ENCODE measurements at regions not wholly inside any gene's neighbourhood (a gene's known extent, or its start where the extent isn't known, plus 50 kb on each side); places are given as distances from the start of the nearest gene placed in this dataset.

- H3K27me3 Mint-ChIP-seq = no peaks in the 10 kb centered on the region
- H3K9me3 Mint-ChIP-seq = peaks cover 0 to 7% (median 5%) of the 10 kb centered on the region in 3 donors
These were observed 318.4 kb downstream of the IRX2 start for GRCh38 chr5:2433086-2433485.

DNA sequence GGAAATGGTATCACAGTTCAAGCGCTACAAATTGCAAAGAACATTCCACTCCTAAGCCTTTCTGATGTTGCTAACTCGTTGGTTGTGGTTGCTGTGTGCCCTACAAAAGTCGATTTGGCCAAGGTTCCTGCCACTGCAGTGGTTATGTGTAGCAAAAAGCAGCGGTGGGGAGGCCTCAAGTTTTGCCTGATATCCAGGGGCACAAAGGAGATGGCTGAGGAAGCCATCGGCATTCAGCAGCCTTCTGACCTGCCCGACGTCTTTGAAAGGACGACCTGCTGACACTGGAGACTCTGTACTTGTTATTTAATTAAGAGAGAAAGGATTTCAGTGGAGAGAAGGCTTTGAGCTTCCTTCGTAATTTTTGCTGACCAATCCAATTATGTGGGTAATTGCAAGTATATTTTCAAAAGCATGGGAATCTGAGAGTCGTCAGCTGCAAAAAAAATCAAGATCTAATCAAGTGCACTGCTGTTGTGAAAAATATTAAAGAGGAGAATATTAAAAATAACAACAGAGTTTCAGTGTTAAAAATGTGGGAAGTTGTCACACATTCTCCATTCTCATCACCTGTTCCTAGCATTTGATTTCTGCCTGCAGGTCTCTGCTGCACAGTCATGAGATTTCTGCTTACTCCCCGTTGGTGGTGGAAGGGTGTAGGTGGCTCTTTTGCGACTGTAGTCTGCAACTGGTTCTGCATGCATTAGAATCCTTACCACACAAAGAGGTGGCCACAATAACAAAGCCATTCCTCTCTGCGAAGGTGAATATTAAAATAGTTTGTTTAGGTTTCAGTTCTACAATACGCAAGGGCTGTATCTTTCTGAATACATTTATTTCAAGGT is 319.2 kb downstream of the IRX2 start:
- Mint-ChIP-seq H3K4me3 (no peak overlapping the region), H3K27me3 (no peaks in the 10 kb centered on the region), H3K9me3 (peaks cover 0 to 7% (median 5%) of the 10 kb centered on the region in 3 donors), H3K4me1 (no peaks in the 10 kb centered on the region), H3K27ac (no peak overlapping the region), H3K36me3 (no peaks in the 10 kb centered on the region)

More at GRCh38 chr5:2433086-2433485, 318.4 kb downstream of the IRX2 start:
- no peaks in the 10 kb centered on the region for H3K36me3 Mint-ChIP-seq
- no peak overlapping the region for H3K4me3 Mint-ChIP-seq
- no peaks in the 10 kb centered on the region for H3K4me1 Mint-ChIP-seq
- no peak overlapping the region for H3K27ac Mint-ChIP-seq

GRCh38 chr5:2430606-2431005 is 320.9 kb downstream of the IRX2 start:
- Mint-ChIP-seq H3K4me3 (no peak overlapping the region), H3K4me1 (no peaks in the 10 kb centered on the region), H3K9me3 (peaks cover 5 to 7% (median 5%) of the 10 kb centered on the region in 3 donors), H3K27me3 (no peaks in the 10 kb centered on the region), H3K27ac (no peak overlapping the region), H3K36me3 (no peaks in the 10 kb centered on the region)

- Mint-ChIP-seq H3K36me3 (no peaks in the 10 kb centered on the region), H3K27ac (peak overlapping the region in 1 of 3 donors; percentile 19), H3K4me3 (no peak overlapping the region), H3K9me3 (peaks cover 6 to 11% (median 10%) of the 10 kb centered on the region in 3 donors), H3K27me3 (no peaks in the 10 kb centered on the region), H3K4me1 (no peaks in the 10 kb centered on the region)
These were observed 323.5 kb downstream of the IRX2 start for GRCh38 chr5:2427983-2428382.

GRCh38 chr5:2423634-2424033 is 327.8 kb downstream of the IRX2 start:
- Mint-ChIP-seq H3K36me3 (no peaks in the 10 kb centered on the region), H3K27ac (no peak overlapping the region), H3K4me1 (no peaks in the 10 kb centered on the region), H3K27me3 (no peaks in the 10 kb centered on the region), H3K4me3 (no peak overlapping the region), H3K9me3 (peaks cover 8 to 22% (median 10%) of the 10 kb centered on the region in 3 donors)

GRCh38 chr5:2417301-2417700 is 334.2 kb downstream of the IRX2 start:
- peaks cover 2 to 13% (median 8%) of the 10 kb centered on the region in 3 donors for H3K9me3 Mint-ChIP-seq
- H3K36me3 Mint-ChIP-seq = no peaks in the 10 kb centered on the region
- no peak overlapping the region for H3K27ac Mint-ChIP-seq
- H3K27me3 Mint-ChIP-seq = no peaks in the 10 kb centered on the region
- H3K4me3 Mint-ChIP-seq = no peak overlapping the region
- H3K4me1 Mint-ChIP-seq = no peaks in the 10 kb centered on the region

DNA sequence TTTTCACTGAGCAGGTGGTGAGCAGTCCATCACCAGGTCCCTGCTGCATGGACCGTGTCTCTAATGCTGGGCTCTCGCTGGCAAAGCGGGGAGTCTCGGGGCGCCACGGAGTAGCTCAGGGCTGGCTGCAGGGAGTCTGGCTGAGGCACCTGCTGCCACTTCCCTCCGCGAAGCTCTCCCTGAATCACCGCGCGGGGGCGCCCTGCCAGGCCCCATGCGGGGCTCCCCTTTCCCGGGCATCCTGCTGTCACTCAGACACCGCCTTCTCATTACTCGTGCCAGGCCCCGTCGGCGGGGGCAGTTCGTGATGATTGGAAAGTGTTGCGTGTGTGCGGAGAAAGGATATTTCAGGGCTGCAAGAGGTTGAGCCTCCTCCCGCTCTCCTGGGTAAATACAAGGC is 335.8 kb downstream of the IRX2 start:
- Mint-ChIP-seq H3K4me3 (no peak overlapping the region), H3K27ac (no peak overlapping the region), H3K36me3 (no peaks in the 10 kb centered on the region), H3K27me3 (no peaks in the 10 kb centered on the region), H3K9me3 (peaks cover 0 to 8% (median 8%) of the 10 kb centered on the region in 3 donors), H3K4me1 (no peaks in the 10 kb centered on the region)

GRCh38 chr5:2410451-2410850 is 341.0 kb downstream of the IRX2 start:
- Mint-ChIP-seq H3K9me3 (peaks cover 1 to 8% (median 5%) of the 10 kb centered on the region in 3 donors), H3K27me3 (no peaks in the 10 kb centered on the region), H3K27ac (no peak overlapping the region), H3K4me3 (no peak overlapping the region), H3K4me1 (no peaks in the 10 kb centered on the region), H3K36me3 (no peaks in the 10 kb centered on the region)

DNA sequence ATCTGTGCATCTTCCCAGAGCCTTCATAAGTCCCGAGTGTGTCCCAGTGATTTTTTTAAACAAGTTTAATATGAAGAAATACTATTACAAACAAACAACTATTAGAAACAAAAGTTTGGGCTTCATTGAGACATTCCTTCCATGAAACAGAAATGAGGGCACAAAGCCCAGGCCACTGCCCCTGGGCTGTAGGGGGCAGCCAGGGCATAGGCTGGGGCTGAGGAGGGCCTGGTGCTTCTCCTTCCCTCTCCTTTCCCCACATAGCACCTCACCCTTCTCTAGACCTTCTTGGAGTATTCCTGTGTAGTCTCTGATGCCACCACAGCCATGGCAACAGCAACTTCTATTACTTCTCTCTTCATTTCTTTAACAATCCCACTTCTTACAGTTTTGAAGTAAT is 348.2 kb downstream of the IRX2 start:
- no peak overlapping the region for H3K27ac Mint-ChIP-seq
- H3K9me3 Mint-ChIP-seq = peaks cover 5 to 6% (median 6%) of the 10 kb centered on the region in 3 donors
- H3K4me1 Mint-ChIP-seq = no peaks in the 10 kb centered on the region
- H3K27me3 Mint-ChIP-seq = no peaks in the 10 kb centered on the region
- H3K36me3 Mint-ChIP-seq = no peaks in the 10 kb centered on the region
- peak overlapping the region in 1 of 4 donors; percentile 27 for H3K4me3 Mint-ChIP-seq

DNA sequence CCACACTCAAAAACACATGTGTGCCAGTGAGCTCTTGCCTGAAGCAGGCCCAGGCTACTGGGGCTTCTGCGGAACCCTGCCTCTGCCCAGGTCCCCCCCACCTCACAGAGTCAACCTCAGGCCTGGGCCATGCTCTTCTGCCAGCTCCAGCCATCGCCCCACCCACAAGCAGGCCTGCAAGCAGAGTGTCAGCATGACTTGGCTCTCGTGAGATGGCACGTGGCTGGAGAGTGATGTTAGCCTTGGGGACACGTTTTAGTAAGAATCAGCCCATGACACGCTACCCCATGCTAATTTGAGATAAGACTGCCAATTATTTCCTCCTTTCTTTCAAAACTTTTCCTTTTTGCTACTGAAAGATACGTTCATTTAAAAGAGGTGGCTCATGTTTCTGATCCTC is 351.7 kb downstream of the IRX2 start:
- Mint-ChIP-seq H3K9me3 (peaks cover 3 to 6% (median 5%) of the 10 kb centered on the region in 3 donors), H3K36me3 (no peaks in the 10 kb centered on the region), H3K4me3 (no peak overlapping the region), H3K27me3 (no peaks in the 10 kb centered on the region), H3K4me1 (no peaks in the 10 kb centered on the region), H3K27ac (no peak overlapping the region)

GRCh38 chr5:2399096-2399495 is 352.4 kb downstream of the IRX2 start:
- Mint-ChIP-seq H3K27me3 (no peaks in the 10 kb centered on the region), H3K4me1 (no peaks in the 10 kb centered on the region), H3K27ac (no peak overlapping the region), H3K9me3 (peaks cover 3 to 6% (median 5%) of the 10 kb centered on the region in 3 donors), H3K36me3 (no peaks in the 10 kb centered on the region), H3K4me3 (no peak overlapping the region)

DNA sequence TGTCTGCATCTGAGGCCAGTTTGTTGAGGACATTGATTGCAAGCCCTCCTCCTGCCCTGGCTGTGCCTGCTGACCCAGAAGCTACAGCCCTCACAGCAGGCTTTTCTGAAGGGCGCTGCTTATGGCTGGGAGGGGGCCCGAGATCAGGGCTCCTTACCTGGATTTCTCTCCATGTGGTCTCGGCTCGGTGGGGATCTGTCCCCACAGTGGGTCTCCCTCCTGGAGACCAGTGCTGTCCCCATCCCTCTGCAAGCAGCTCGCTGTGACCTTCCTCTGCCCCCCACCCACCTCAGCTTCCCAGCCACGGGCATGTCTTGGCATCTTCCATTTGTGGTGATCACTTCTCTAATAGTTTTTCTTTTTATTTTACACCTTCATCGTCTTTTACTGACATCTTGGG is 357.9 kb downstream of the IRX2 start:
- no peak overlapping the region for H3K27ac Mint-ChIP-seq
- peaks cover 3% of the 10 kb centered on the region for H3K36me3 Mint-ChIP-seq
- peaks cover 2 to 4% (median 2%) of the 10 kb centered on the region in 3 donors for H3K9me3 Mint-ChIP-seq
- no peaks in the 10 kb centered on the region for H3K27me3 Mint-ChIP-seq
- H3K4me3 Mint-ChIP-seq = no peak overlapping the region
- no peaks in the 10 kb centered on the region for H3K4me1 Mint-ChIP-seq

GRCh38 chr5:2391566-2391965 is 359.9 kb downstream of the IRX2 start:
- Mint-ChIP-seq H3K4me1 (no peaks in the 10 kb centered on the region), H3K36me3 (peaks cover 3% of the 10 kb centered on the region), H3K4me3 (peak overlapping the region in 1 of 4 donors; percentile 58), H3K27me3 (no peaks in the 10 kb centered on the region), H3K9me3 (peaks cover 2 to 4% (median 2%) of the 10 kb centered on the region in 3 donors), H3K27ac (no peak overlapping the region)

- Mint-ChIP-seq H3K4me1 (no peaks in the 10 kb centered on the region), H3K9me3 (peaks cover 2 to 4% (median 2%) of the 10 kb centered on the region in 3 donors), H3K27ac (no peak overlapping the region), H3K27me3 (no peaks in the 10 kb centered on the region), H3K36me3 (peaks cover 3% of the 10 kb centered on the region), H3K4me3 (no peak overlapping the region)
These were observed 360.5 kb downstream of the IRX2 start for GRCh38 chr5:2391021-2391420.

- Mint-ChIP-seq H3K4me1 (no peaks in the 10 kb centered on the region), H3K4me3 (no peak overlapping the region), H3K9me3 (peaks cover 2 to 4% (median 2%) of the 10 kb centered on the region in 3 donors), H3K27me3 (no peaks in the 10 kb centered on the region), H3K27ac (peak overlapping the region in 1 of 3 donors; percentile 35), H3K36me3 (peaks cover 3% of the 10 kb centered on the region)
These were observed 362.9 kb downstream of the IRX2 start for GRCh38 chr5:2388571-2388970.

Data from IgD-negative memory B cell (primary cell).